ENCODE measurements at regions not wholly inside any gene's neighbourhood (a gene's known extent, or its start where the extent isn't known, plus 50 kb on each side); places are given as distances from the start of the nearest gene placed in this dataset.

GRCh38 chr18:8984131-8984721 is 118.3 kb upstream of the NDUFV2 start:
- TF ChIP-seq CTCF (IDR thresholded peaks at IDR 0.05; ENCODE audit: borderline replicate concordance, extremely low read depth, low read length, poor library complexity, severe bottlenecking) = no peak
- TF ChIP-seq EZH2 (IDR thresholded peaks at IDR 0.05; ENCODE audit: borderline replicate concordance, low read depth, low read length, severe bottlenecking) = no peak

All from DND-41 (cell line).